ENCODE measurements at regions not wholly inside any gene's neighbourhood (a gene's known extent, or its start where the extent isn't known, plus 50 kb on each side); places are given as distances from the start of the nearest gene placed in this dataset.

GRCh38 chr2:48112911-48113680, 201.4 kb upstream of the FOXN2 start:
- no peaks in the 10 kb centered on the region for H3K27me3 ChIP-seq
- in situ Hi-C loops (cut with MboI; ENCODE audit: low sequenced_read_pairs in 4 of 4) (no loop called here), intact Hi-C loops (cut with DNase I; ENCODE audit: low total_unique reads) (no loop called here)
- TF ChIP-seq CTCF (IDR thresholded peaks at IDR 0.05 in 4 of 5, conservative IDR thresholded peaks at IDR 0.05 in 1 of 5) (no peak), POLR2A (IDR thresholded peaks at IDR 0.05) (no peak)
- DNase-seq: no peak
- H3K4me3 ChIP-seq: no peak overlapping the region
- ATAC-seq: no peak
- no peaks in the 10 kb centered on the region for H3K4me1 ChIP-seq
- H3K27ac ChIP-seq: no peak overlapping the region
- H3K9me3 ChIP-seq: no peaks in the 10 kb centered on the region
- H3K36me3 ChIP-seq: no peaks in the 10 kb centered on the region

- Histone ChIP-seq H3K4me3 (no peak overlapping the region), H3K27ac (no peak overlapping the region), H3K4me1 (no peaks in the 10 kb centered on the region), H3K27me3 (no peaks in the 10 kb centered on the region), H3K9me3 (no peaks in the 10 kb centered on the region), H3K36me3 (no peaks in the 10 kb centered on the region)
- DNase-seq (no peak), ATAC-seq (no peak)
- intact Hi-C loops (cut with DNase I; ENCODE audit: low total_unique reads): no loop called here
- in situ Hi-C loops (cut with MboI; ENCODE audit: low sequenced_read_pairs in 4 of 4): no loop called here
- TF ChIP-seq POLR2A (IDR thresholded peaks at IDR 0.05) (no peak), CTCF (IDR thresholded peaks at IDR 0.05 in 4 of 5, conservative IDR thresholded peaks at IDR 0.05 in 1 of 5) (no peak)
Measured at GRCh38 chr2:48113767-48114166, 200.7 kb upstream of the FOXN2 start.

- TF ChIP-seq CTCF (IDR thresholded peaks at IDR 0.05 in 4 of 5, conservative IDR thresholded peaks at IDR 0.05 in 1 of 5) (no peak), POLR2A (IDR thresholded peaks at IDR 0.05) (no peak)
- in situ Hi-C loops (cut with MboI; ENCODE audit: low sequenced_read_pairs in 4 of 4): no loop called here
- no peak for DNase-seq
Measured at GRCh38 chr2:48114256-48114655, 200.2 kb upstream of the FOXN2 start.

GRCh38 chr2:48116497-48116896, 198.0 kb upstream of the FOXN2 start:
- intact Hi-C loops (cut with DNase I; ENCODE audit: low total_unique reads) (loop anchor here (5.0 kb wide), 1 partner anchor 421 kb away; no protein-coding TSS in a partner anchor), in situ Hi-C loops (cut with MboI; ENCODE audit: low sequenced_read_pairs in 4 of 4) (no loop called here)
- TF ChIP-seq CTCF (IDR thresholded peaks at IDR 0.05 in 4 of 5, conservative IDR thresholded peaks at IDR 0.05 in 1 of 5): no peak
- TF ChIP-seq POLR2A (IDR thresholded peaks at IDR 0.05): no peak

More at GRCh38 chr2:48114256-48114655, 200.2 kb upstream of the FOXN2 start:
- intact Hi-C loops (cut with DNase I; ENCODE audit: low total_unique reads): no loop called here
- H3K27me3 ChIP-seq: no peaks in the 10 kb centered on the region
- H3K36me3 ChIP-seq: no peaks in the 10 kb centered on the region
- H3K4me3 ChIP-seq: no peak overlapping the region
- H3K9me3 ChIP-seq: no peaks in the 10 kb centered on the region
- no peaks in the 10 kb centered on the region for H3K4me1 ChIP-seq
- no peak overlapping the region for H3K27ac ChIP-seq
- no peak for ATAC-seq

More at GRCh38 chr2:48116497-48116896, 198.0 kb upstream of the FOXN2 start:
- H3K4me1 ChIP-seq: no peaks in the 10 kb centered on the region
- no peaks in the 10 kb centered on the region for H3K36me3 ChIP-seq
- no peaks in the 10 kb centered on the region for H3K27me3 ChIP-seq
- DNase-seq: no peak
- no peak for ATAC-seq
- no peak overlapping the region for H3K4me3 ChIP-seq
- H3K27ac ChIP-seq: no peak overlapping the region
- H3K9me3 ChIP-seq: no peaks in the 10 kb centered on the region
